ENCODE measurements at regions not wholly inside any gene's neighbourhood (a gene's known extent, or its start where the extent isn't known, plus 50 kb on each side); places are given as distances from the start of the nearest gene placed in this dataset.

GRCh38 chr5:125708583-125708982, 714.6 kb upstream of the GRAMD2B start:
- FAIRE-seq: no peak
- 31% methylated on average over 2 of the region's 2 CpGs for WGBS (ENCODE audit: missing lambda C conversion rate)

DNA sequence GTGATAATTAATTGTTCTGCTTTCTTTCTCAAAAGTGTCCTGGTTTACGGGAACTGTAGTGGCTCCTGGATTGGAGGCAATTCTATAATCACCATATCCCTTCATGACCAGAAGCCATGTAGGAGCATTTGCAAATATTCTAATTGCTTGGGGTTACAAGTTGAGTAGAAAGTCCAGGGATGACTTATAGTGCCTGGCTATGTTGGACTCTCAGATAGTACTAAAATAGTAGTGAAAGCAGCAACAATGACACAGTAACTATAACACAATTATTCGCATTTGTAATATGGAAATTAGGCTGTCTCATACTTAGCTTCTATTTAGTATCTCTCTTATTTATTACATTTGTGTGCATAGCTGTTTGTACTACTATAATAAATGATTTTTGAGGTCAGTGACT, 712.5 kb upstream of the GRAMD2B start:
- DNase-seq (ENCODE audit: low read depth in 1 of 2, low spot score in 1 of 2) (no peak), FAIRE-seq (no peak), ATAC-seq (no peak)
- TF ChIP-seq EHF (CRISPR knock-in tag; IDR thresholded peaks at IDR 0.05): no peak
- TF ChIP-seq MYC (IDR thresholded peaks at IDR 0.05; ENCODE audit: borderline replicate concordance, low read length): no peak
- no peak for TF ChIP-seq KDM1A (IDR thresholded peaks at IDR 0.05; ENCODE audit: low read depth)
- TF ChIP-seq, protein P1, sequence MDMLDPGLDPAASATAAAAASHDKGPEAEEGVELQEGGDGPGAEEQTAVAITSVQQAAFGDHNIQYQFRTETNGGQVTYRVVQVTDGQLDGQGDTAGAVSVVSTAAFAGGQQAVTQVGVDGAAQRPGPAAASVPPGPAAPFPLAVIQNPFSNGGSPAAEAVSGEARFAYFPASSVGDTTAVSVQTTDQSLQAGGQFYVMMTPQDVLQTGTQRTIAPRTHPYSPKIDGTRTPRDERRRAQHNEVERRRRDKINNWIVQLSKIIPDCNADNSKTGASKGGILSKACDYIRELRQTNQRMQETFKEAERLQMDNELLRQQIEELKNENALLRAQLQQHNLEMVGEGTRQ (IDR thresholded peaks at IDR 0.05): no peak
- no peak for TF ChIP-seq JUNB (IDR thresholded peaks at IDR 0.05)
- no peak for TF ChIP-seq RAD21 (conservative IDR thresholded peaks at IDR 0.05 in 1 of 2, IDR thresholded peaks at IDR 0.05 in 1 of 2)
- TF ChIP-seq NR3C1 (IDR thresholded peaks at IDR 0.05): no peak
- TF ChIP-seq POLR2A (IDR thresholded peaks at IDR 0.05; ENCODE audit: low read length): no peak
- TF ChIP-seq, protein P2, sequence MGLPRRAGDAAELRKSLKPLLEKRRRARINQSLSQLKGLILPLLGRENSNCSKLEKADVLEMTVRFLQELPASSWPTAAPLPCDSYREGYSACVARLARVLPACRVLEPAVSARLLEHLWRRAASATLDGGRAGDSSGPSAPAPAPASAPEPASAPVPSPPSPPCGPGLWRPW (IDR thresholded peaks at IDR 0.05): no peak
- TF ChIP-seq HDAC2 (IDR thresholded peaks at IDR 0.05): no peak
- TF ChIP-seq HOXA7 (CRISPR knock-in tag; IDR thresholded peaks at IDR 0.05): no peak
- TF ChIP-seq ZC3H11A (IDR thresholded peaks at IDR 0.05): no peak
- TF ChIP-seq NFE2L2 (conservative IDR thresholded peaks at IDR 0.05; ENCODE audit: low read length): no peak
- TF ChIP-seq REST (IDR thresholded peaks at IDR 0.05): no peak
- no peak for TF ChIP-seq MAZ (IDR thresholded peaks at IDR 0.05; ENCODE audit: borderline replicate concordance, low read depth, low read length)
- WGBS (ENCODE audit: missing lambda C conversion rate): 66% methylated on average over 2 of the region's 2 CpGs
- Histone ChIP-seq H3K4me1 (no peaks in the 10 kb centered on the region), H3K27ac (no peak overlapping the region), H3K4me3 (no peak overlapping the region), H3K9me3 (no peaks in the 10 kb centered on the region), H3K4me2 (no peak overlapping the region)
- POLR2A ChIA-PET: no interaction called here
- CTCF ChIA-PET: no interaction called here

More at GRCh38 chr5:125708583-125708982, 714.6 kb upstream of the GRAMD2B start:
- Histone ChIP-seq H3K4me3 (no peak overlapping the region), H3K4me2 (no peak overlapping the region), H3K27ac (no peak overlapping the region), H3K4me1 (no peaks in the 10 kb centered on the region), H3K9me3 (peaks cover 17% of the 10 kb centered on the region)
- POLR2A ChIA-PET: no interaction called here
- no peak for TF ChIP-seq ZFP36 (IDR thresholded peaks at IDR 0.05; ENCODE audit: borderline replicate concordance, partially characterized antibody)
- no peak for TF ChIP-seq RARB (CRISPR knock-in tag; IDR thresholded peaks at IDR 0.05)
- no peak for TF ChIP-seq HMGXB4 (CRISPR knock-in tag; IDR thresholded peaks at IDR 0.05; ENCODE audit: borderline replicate concordance)
- TF ChIP-seq, protein P3, sequence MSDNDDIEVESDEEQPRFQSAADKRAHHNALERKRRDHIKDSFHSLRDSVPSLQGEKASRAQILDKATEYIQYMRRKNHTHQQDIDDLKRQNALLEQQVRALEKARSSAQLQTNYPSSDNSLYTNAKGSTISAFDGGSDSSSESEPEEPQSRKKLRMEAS (IDR thresholded peaks at IDR 0.05): no peak
- no peak for TF ChIP-seq TP53 (CRISPR knock-in tag; IDR thresholded peaks at IDR 0.05)
- no peak for TF ChIP-seq MYC (IDR thresholded peaks at IDR 0.05; ENCODE audit: borderline replicate concordance, low read length)
- no peak for TF ChIP-seq NPAS2 (CRISPR knock-in tag; IDR thresholded peaks at IDR 0.05; ENCODE audit: borderline replicate concordance)
- no peak for TF ChIP-seq ATOH8 (CRISPR knock-in tag; IDR thresholded peaks at IDR 0.05; ENCODE audit: low read depth)
- TF ChIP-seq ZNF302 (CRISPR knock-in tag; IDR thresholded peaks at IDR 0.05): no peak
- no peak for TF ChIP-seq NR3C1 (IDR thresholded peaks at IDR 0.05)
- TF ChIP-seq HEYL (CRISPR knock-in tag; IDR thresholded peaks at IDR 0.05): no peak
- no peak for TF ChIP-seq JUN (IDR thresholded peaks at IDR 0.05)
- TF ChIP-seq TFCP2L1 (CRISPR knock-in tag; IDR thresholded peaks at IDR 0.05): no peak
- no peak for TF ChIP-seq MAFK (IDR thresholded peaks at IDR 0.05; ENCODE audit: partially characterized antibody)
- CTCF ChIA-PET: no interaction called here
- DNase-seq (ENCODE audit: low read depth in 1 of 2, low spot score in 1 of 2): no peak
- ATAC-seq: no peak
